HG03442 (cell line): ENCODE measurements at regions not wholly inside any gene's neighbourhood (a gene's known extent, or its start where the extent isn't known, plus 50 kb on each side); places are given as distances from the start of the nearest gene placed in this dataset.

Experiments used
- ATAC-seq: cut with Tn5 transposase; IDR thresholded peaks from one replicate; pipeline ENCODE4 v1.9.1; 2021; ENCODE audit warnings: mild to moderate bottlenecking, moderate library complexity; ENCODE audit not compliant: unreplicated experiment

- no peak for ATAC-seq
These were observed 192.4 kb upstream of the RORA start for GRCh38 chr15:61421470-61421869.

DNA sequence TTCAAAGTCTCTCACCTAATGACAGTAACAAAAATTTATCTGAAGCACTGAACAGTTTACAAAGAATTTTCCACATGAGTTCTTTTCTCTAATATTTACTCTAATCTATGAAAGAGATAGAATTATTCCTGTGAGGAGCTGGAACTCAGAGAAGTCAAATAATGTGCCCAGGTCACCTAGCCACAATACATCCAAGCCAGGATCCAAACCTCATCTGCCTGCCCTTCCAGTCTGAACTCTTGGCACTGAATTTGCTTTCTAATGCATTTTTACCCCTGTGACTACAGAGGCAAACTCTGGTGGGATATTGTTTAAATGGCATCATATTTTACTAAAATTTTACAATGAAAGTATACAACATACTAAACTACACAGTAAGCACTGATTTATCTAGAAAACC is 191.4 kb upstream of the RORA start:
- ATAC-seq: no peak

- no peak for ATAC-seq
These were observed 186.6 kb upstream of the RORA start for GRCh38 chr15:61415617-61416120.

DNA sequence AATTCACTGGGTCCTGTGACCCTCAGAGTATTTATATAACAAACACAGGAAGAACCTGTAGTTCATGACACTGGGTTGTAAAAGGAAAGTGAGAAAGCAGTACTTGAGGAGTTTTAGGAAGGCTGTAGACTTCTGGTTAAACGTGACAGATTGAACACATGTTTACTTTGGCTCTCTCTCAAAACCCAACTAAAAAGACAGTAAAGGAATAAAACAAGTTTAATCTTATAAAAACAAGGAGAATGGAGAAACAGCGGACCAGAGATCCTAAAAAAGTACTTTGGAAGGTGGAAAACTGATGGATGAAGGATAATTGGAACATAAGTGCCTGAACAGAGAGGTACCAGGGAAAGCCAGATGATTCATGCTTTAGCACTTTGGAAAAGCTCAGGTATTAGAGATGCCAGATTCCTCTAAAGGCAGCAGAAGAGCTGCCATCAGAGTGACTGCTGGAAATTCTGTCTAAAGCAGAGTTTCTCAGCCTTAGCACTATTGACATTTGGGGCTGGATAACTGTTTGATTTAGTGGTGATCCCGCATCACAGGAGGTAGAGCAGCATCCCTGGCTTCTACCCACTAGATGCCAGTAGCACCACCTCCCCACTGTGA is 182.9 kb upstream of the RORA start:
- ATAC-seq: no peak

GRCh38 chr15:61410662-61411061 is 181.6 kb upstream of the RORA start:
- no peak for ATAC-seq

GRCh38 chr15:61404567-61404966 is 175.5 kb upstream of the RORA start:
- no peak for ATAC-seq

GRCh38 chr15:61403884-61404283 is 174.8 kb upstream of the RORA start:
- no peak for ATAC-seq

DNA sequence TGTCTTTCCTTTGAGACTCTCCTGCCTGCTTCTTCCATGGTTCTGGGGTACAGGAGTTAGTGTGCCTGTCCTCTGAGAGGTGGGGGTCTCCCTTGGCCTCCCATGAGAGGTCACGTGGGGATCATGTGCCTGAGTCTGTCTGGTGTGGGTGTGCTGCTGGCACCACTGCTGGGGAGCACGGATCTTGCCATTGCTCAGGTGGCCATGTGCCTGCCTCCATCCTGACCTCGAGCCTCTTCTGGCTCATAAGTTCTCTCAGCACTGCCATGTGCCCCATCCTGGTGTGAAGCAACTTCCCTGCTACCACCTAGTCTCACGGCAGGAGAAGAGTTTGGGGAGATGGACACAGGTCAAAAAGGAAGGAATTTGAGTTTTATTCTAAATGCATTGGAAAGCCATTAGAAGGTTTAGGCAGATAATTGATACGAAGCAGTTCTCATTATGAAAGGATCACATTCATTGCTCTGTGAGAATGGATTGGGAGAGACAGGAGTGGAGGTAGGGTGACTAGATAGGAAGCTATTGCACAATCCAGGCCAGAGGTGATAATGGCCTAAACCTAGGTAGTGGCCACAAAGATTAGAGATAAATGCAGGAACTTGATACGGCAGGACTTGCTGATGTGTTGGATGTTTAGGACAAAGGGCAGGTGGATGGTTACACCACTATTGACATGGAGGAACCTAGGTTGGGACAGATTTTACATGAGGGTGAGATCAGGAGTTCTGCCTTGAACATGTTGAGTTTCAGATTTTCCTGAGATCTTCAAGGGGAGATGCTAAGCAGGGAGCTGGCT is 173.0 kb upstream of the RORA start:
- no peak for ATAC-seq

DNA sequence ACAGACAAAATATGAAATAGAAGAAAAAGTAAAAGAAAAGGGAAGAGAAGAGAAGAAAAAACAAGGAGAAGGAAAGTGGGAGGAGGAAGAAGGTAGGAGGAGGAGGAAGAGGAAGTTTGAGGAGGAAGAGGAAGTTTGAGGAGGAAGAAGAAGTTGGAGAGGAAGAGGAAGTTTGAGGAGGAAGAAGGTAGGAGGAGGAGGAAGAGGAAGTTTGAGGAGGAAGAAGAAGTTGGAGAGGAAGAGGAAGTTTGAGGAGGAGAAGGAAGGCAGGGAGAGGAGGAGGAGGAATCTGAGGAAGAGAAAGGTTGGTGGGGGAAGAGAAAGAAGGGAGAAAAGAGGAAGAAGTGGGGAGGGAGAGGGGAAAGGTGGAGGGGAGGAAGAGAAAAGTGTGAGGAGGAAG is 169.2 kb upstream of the RORA start:
- ATAC-seq: no peak

- no peak for ATAC-seq
These were observed 167.3 kb upstream of the RORA start for GRCh38 chr15:61396235-61396919.

GRCh38 chr15:61393949-61394348 is 164.8 kb upstream of the RORA start:
- ATAC-seq: no peak

- no peak for ATAC-seq
These were observed 164.4 kb upstream of the RORA start for GRCh38 chr15:61393524-61393923.

DNA sequence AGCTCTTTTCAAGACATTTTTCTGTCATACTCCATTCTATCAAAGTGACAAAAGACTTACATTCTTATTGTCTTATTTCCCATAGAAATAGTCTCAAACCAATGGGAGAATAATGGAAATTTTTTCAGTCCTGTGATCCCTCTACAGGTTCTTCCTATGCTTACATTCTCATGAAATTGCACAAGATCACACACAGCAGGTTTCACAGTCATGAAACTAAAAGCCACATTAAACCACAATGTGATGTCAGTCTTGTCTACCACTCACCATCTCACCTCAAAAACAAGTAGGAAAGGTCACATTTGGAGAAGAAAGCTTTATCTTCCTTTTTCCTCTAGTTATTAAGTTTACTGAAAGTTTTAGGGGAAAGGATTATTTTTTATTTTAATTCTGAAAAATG is 161.0 kb upstream of the RORA start:
- ATAC-seq: no peak

DNA sequence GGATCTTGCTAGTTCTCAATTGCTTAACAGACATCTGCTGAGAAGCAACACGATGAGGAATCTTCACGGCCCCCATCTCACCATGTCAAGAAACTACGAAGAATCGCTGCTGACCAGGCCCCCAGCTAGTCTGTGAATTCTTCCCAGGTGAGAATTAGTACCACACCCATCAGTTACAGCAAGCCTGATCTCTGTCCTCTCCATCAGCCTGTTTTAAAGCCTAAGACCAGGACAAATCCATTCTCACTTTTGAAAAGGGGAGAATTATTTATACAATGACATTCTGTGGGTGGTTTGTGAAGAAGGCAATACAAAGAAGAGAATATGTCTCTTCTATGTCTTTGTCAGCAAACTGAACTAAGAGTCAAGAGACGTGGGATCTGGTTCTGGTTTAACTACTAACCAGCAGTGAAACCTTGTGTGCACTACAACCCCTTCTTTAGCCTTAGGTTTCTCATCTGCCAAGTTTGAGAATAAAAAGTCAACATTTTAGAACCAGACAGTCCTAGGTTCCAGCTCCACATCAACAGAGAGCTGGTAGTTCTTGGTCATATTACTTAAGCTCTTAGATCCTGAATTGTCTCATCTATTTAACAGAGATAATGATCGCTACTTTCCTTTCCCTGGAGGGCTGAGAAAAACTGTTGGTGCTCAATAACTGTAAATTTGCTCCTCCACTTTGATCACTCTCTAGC is 160.4 kb upstream of the RORA start:
- ATAC-seq: no peak

GRCh38 chr15:61387675-61388074 is 158.6 kb upstream of the RORA start:
- no peak for ATAC-seq

GRCh38 chr15:61383421-61383820 is 154.3 kb upstream of the RORA start:
- ATAC-seq: no peak

DNA sequence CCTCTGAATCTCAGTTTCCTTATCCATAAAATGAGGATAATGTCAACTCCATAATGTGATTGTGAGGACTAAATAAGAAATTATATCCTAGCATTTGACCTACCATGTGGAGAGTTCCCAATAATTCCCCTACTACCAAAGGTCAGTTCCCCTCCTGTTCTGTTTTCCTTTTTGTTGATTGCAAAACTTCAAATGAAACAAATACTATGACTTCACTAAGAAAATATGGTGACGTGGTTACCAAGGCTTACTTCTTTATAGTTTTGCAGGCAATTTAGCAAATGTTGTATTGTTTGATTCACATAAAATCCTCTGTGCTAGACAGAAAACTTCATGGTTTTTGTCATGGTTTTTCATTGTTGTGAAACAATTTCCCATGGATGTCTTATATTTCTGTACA is 153.8 kb upstream of the RORA start:
- no peak for ATAC-seq

GRCh38 chr15:61381501-61381900 is 152.4 kb upstream of the RORA start:
- ATAC-seq: no peak

GRCh38 chr15:61380270-61380669 is 151.2 kb upstream of the RORA start:
- ATAC-seq: no peak

GRCh38 chr15:61379005-61379404 is 149.9 kb upstream of the RORA start:
- no peak for ATAC-seq

- no peak for ATAC-seq
These were observed 147.9 kb upstream of the RORA start for GRCh38 chr15:61376961-61377360.
